ENCODE measurements at regions not wholly inside any gene's neighbourhood (a gene's known extent, or its start where the extent isn't known, plus 50 kb on each side); places are given as distances from the start of the nearest gene placed in this dataset.

DNA sequence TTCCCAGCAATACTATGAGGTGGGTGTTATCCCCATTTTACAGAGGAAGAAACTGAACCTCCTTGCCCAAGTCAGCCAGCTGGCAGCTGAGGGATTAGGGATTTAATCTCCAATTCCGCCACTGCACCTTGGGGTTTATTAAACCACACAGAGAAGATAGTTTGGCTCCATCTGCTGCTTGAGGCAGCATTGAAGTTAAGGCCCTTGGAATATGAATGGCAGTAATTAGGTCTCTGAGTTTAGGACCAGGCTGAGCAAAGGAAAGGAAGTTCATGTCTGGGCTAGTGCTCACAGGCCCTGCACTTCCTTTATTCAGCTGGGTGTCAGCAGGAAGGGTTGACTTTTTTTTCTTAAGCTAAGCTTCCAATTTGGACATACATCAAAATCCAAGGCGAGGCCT is 86.9 kb upstream of the GDNF start:
- TF ChIP-seq GLI2 (tag by site-specific recombination; IDR thresholded peaks at IDR 0.05; ENCODE audit: borderline replicate concordance, low read depth) (no peak), ZBTB21 (tag by site-specific recombination; IDR thresholded peaks at IDR 0.05) (no peak)
- TF ChIP-seq, protein P1, sequence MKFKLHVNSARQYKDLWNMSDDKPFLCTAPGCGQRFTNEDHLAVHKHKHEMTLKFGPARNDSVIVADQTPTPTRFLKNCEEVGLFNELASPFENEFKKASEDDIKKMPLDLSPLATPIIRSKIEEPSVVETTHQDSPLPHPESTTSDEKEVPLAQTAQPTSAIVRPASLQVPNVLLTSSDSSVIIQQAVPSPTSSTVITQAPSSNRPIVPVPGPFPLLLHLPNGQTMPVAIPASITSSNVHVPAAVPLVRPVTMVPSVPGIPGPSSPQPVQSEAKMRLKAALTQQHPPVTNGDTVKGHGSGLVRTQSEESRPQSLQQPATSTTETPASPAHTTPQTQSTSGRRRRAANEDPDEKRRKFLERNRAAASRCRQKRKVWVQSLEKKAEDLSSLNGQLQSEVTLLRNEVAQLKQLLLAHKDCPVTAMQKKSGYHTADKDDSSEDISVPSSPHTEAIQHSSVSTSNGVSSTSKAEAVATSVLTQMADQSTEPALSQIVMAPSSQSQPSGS (tag by site-specific recombination; IDR thresholded peaks at IDR 0.05; ENCODE audit: low read depth) = no peak

All from HEK293 (cell line).